NB4 (cell line): ENCODE measurements at regions not wholly inside any gene's neighbourhood (a gene's known extent, or its start where the extent isn't known, plus 50 kb on each side); places are given as distances from the start of the nearest gene placed in this dataset.

Experiments
- MAX ChIP-seq: IDR thresholded peaks from 2 replicates; pipeline ENCODE4 v1.6.1; 2011; ENCODE audit warnings: low read depth, low read length
- MYC ChIP-seq: IDR thresholded peaks from 2 replicates; pipeline ENCODE4 v1.6.1; 2011; ENCODE audit warnings: low read depth, low read length
- POLR2A ChIP-seq: IDR thresholded peaks from 2 replicates; pipeline ENCODE4 v1.6.1; 2011; ENCODE audit warnings: mild to moderate bottlenecking; ENCODE audit not compliant: insufficient read length; ENCODE audit errors: extremely low read depth
- TF ChIP-seq, protein P1 (sequence below): IDR thresholded peaks from one replicate; pipeline ENCODE4 v1.5.1; 2012; ENCODE audit warnings: low read depth, low read length

- no peak for TF ChIP-seq MAX
- TF ChIP-seq, protein P1, sequence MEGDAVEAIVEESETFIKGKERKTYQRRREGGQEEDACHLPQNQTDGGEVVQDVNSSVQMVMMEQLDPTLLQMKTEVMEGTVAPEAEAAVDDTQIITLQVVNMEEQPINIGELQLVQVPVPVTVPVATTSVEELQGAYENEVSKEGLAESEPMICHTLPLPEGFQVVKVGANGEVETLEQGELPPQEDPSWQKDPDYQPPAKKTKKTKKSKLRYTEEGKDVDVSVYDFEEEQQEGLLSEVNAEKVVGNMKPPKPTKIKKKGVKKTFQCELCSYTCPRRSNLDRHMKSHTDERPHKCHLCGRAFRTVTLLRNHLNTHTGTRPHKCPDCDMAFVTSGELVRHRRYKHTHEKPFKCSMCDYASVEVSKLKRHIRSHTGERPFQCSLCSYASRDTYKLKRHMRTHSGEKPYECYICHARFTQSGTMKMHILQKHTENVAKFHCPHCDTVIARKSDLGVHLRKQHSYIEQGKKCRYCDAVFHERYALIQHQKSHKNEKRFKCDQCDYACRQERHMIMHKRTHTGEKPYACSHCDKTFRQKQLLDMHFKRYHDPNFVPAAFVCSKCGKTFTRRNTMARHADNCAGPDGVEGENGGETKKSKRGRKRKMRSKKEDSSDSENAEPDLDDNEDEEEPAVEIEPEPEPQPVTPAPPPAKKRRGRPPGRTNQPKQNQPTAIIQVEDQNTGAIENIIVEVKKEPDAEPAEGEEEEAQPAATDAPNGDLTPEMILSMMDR, result no peak
- TF ChIP-seq MYC, result no peak
- TF ChIP-seq POLR2A, result no peak
These were observed 296.6 kb upstream of the PPARGC1A start for GRCh38 chr4:24186466-24186865.
